Stimulated activated effector memory CD8-positive, alpha-beta T cell treated with anti-CD3 and anti-CD28 coated beads, Interleukin-12 subunit alpha, Interleukin-12 subunit beta, amount 100 ng/mL, for 72 hours (primary cell): ENCODE measurements at regions not wholly inside any gene's neighbourhood (a gene's known extent, or its start where the extent isn't known, plus 50 kb on each side); places are given as distances from the start of the nearest gene placed in this dataset.
"Not testable (repeated sequence)": the region's sequence is repeated elsewhere in the genome, so short reads cannot be mapped to it uniquely, and the experiment has no call there.

Experiments used
- ATAC-seq: fragments of 150-1000 bp; cut with Tn5 transposase; 2 replicates; pipeline ENCODE4 v1.10.0; 2021
- DNase-seq, 2 donors: peaks; one replicate each; pipeline ENCODE4 v3.0.0; 2021 to 2022; ENCODE audit warnings: low spot score in 2 of 2
- H3K27ac Mint-ChIP-seq: one replicate; pipeline ENCODE4 v1.8.0; 2022; ENCODE audit warnings: mild to moderate bottlenecking, mixed read lengths
- H3K36me3 Mint-ChIP-seq: one replicate; pipeline ENCODE4 v1.8.0; 2022; ENCODE audit warnings: mild to moderate bottlenecking, mixed read lengths
- H3K4me1 Mint-ChIP-seq: one replicate; pipeline ENCODE4 v1.8.0; 2022; ENCODE audit warnings: mixed read lengths
- H3K4me3 Mint-ChIP-seq: one replicate; pipeline ENCODE4 v1.8.0; 2022; ENCODE audit warnings: mild to moderate bottlenecking, mixed read lengths
- H3K9me3 Mint-ChIP-seq: one replicate; pipeline ENCODE4 v1.8.0; 2022; ENCODE audit warnings: mixed read lengths

DNA sequence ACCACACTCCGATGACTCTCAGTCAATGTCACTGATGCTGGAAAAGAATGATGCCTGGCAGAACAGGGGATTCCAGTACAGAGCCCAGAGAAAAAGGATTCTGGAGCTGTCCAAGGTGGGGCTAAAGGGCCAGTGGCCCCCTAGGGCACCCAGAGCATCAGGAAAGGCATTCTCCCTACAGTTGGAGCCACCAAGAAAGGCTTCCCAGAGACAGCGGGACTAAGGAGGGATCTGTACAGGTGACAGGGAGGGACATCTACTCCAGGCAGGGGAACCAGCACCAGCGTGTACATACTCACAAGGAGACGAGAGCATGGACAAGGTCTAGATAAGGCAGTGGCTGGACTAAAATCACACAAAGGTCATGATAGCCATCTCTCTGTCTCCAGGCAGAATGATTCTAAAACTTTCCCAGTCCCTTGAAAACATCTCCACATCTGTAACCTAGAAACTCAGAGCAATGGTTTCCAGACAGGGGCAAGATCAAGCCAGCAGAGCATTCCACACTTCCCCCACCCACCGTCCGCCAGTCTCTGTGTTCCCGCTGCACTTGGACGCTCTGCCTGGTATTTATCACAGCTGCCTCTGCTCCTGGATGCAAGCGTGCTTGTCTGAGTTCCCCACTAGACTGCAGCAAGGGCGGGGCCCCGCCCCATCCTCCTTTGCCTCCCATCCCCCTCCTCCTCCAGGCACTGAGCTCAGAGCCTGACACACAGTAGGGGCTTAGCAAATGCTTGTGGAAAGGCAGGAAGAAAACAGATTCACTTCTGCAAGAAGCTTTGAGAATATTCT is 111.6 kb upstream of the ZC3H12A start:
- no peak for DNase-seq
- ATAC-seq = no peak
- no peaks in the 10 kb centered on the region for H3K9me3 Mint-ChIP-seq
- no peaks in the 10 kb centered on the region for H3K36me3 Mint-ChIP-seq
- H3K4me3 Mint-ChIP-seq = no peak overlapping the region
- H3K4me1 Mint-ChIP-seq = no peaks in the 10 kb centered on the region
- no peak overlapping the region for H3K27ac Mint-ChIP-seq

DNA sequence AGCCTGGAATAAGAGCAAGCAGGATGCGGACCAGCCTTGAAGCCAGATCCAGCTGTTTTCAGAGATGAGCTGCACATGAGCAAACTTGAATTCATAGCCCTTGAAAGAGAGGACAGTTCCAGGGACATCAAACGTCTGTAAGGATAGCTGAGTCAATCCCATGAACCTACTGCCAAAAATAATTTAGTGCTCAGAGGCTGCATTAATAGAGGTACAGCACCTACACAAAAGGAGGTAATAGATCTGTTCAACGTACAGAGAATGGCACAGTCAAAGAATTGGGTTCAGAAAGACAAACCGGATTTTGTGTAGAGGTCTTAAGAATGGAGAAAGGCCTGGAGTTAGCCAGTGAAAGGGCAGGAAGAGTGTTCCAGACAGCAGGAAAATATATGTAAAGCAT is 110.8 kb upstream of the ZC3H12A start:
- Mint-ChIP-seq H3K27ac (no peak overlapping the region), H3K4me1 (no peaks in the 10 kb centered on the region), H3K4me3 (no peak overlapping the region), H3K36me3 (no peaks in the 10 kb centered on the region), H3K9me3 (no peaks in the 10 kb centered on the region)
- DNase-seq (no peak), ATAC-seq (no peak)

DNA sequence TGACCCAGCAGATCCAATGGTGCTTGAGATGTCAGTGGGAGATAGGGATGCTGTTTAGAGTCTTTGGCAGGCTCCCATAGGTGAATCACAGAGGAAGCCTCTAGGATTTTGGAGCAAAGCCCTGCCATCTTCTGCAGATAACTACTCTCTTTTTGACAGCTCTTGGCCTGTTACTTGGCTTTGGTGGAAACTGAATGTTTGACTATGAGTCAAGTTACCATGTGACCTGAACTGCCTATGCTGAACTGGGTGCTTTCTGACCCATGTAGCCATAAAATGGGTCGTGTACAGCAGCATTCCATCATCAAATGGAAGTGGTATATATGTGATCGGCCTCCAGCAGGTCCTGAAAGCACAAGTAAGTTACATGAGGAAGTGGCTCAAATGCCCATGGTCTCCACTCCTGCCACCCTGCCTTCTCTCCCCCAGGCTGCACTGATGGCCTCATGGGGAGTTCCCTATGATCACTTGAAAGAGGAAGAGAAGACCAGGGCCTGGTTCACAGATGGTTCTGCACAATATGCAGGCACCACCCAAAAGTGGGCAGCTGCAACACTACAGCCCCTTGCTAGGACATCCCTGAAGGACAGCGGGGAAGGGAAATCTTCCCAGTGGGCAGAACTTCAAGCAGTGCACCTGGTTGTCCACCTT is 105.6 kb upstream of the ZC3H12A start:
- not testable (repeated sequence) for H3K27ac Mint-ChIP-seq, H3K4me3 Mint-ChIP-seq, ATAC-seq, H3K36me3 Mint-ChIP-seq, H3K4me1 Mint-ChIP-seq, H3K9me3 Mint-ChIP-seq, DNase-seq

DNA sequence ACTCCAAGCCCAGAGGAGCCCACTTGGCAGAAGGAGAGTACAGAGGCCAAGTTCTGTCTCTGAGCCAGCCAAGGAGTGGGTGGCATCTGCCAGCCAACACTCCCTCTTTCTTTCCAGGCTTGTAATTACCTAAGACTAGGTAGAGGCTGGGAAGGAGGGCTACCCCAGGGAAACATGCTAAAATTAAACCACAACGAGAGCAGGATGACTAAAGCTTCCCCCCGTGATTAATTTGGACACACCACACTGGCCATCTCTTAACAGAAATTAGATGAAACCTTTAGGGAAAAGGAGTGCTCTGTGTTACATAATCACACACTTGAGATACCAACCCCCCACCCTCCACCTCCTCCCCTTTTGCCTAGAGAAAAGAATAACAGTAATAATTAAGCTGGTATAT is 102.1 kb upstream of the ZC3H12A start:
- ATAC-seq (no peak), DNase-seq (no peak)
- H3K9me3 Mint-ChIP-seq = no peaks in the 10 kb centered on the region
- no peaks in the 10 kb centered on the region for H3K4me1 Mint-ChIP-seq
- H3K27ac Mint-ChIP-seq = no peak overlapping the region
- H3K36me3 Mint-ChIP-seq = no peaks in the 10 kb centered on the region
- no peak overlapping the region for H3K4me3 Mint-ChIP-seq

DNA sequence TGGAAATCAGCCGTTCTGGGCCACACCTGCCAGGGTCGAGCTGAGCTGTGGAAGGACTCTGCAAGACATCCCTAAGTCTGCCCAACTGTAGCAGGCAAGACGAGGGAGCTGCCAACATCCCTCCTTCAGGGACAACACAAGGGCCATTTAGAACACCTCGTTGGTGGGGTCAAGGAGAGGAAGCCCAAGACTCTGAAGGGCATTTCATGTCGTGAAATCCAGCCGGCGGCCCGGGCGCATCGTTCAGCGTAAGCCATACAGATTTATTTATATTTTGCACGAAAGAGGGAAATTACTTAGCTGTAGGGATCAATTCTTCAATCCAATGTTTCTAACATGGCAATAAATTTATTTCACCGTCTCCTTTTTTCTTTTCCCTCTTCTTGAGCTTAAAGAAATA is 101.7 kb upstream of the ZC3H12A start:
- Mint-ChIP-seq H3K27ac (no peak overlapping the region), H3K4me1 (no peaks in the 10 kb centered on the region), H3K4me3 (no peak overlapping the region), H3K9me3 (no peaks in the 10 kb centered on the region), H3K36me3 (no peaks in the 10 kb centered on the region)
- no peak for ATAC-seq
- no peak for DNase-seq

DNA sequence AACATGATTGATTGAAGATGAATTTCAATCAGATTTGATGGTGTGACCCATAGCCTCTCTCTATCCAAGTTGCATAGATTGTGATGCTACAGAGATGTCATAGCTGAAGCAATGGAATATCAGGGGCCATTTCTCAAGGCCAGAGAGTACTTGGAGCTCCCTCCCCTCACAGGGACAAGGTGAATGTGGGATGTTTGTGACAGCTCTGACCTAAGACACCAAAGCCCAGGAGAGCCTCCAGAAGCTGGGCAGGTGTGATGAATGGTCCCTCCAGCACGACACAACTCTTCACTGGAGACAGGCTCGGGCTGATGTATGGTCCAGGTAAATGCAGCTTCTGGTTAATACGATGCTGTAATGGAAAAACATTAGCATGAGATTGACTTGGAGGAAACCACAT is 101.0 kb upstream of the ZC3H12A start:
- H3K9me3 Mint-ChIP-seq = peaks cover 3% of the 10 kb centered on the region
- DNase-seq = no peak
- H3K36me3 Mint-ChIP-seq = no peaks in the 10 kb centered on the region
- no peaks in the 10 kb centered on the region for H3K4me1 Mint-ChIP-seq
- ATAC-seq = no peak
- no peak overlapping the region for H3K27ac Mint-ChIP-seq
- H3K4me3 Mint-ChIP-seq = no peak overlapping the region

- not testable (repeated sequence) for H3K9me3 Mint-ChIP-seq
Observed at GRCh38 chr1:37380546-37380945, 93.8 kb upstream of the ZC3H12A start.

DNA sequence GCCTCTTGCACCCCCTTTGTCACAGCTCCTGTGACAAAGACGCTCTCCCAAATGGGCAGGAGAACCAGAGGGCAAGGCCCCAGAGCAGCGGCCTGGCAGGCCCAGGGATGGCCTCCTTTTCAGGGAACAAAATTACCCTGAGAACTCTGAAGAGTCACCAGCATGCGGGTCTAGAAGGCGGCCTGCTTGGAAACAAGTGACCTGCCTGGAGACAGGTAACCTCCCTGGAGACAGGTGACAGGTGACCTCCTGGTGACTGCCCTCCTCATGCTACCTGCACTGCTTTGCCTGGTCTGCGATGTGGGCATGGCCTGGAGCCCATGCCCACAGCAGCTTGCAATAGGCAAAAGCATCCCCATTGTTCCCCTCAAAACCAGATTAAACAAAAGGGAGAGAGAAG is 86.5 kb upstream of the ZC3H12A start:
- no peaks in the 10 kb centered on the region for H3K4me1 Mint-ChIP-seq
- H3K27ac Mint-ChIP-seq = no peak overlapping the region
- DNase-seq (no peak), ATAC-seq (no peak)
- no peaks in the 10 kb centered on the region for H3K36me3 Mint-ChIP-seq
- H3K9me3 Mint-ChIP-seq = no peaks in the 10 kb centered on the region
- no peak overlapping the region for H3K4me3 Mint-ChIP-seq

More at GRCh38 chr1:37380546-37380945, 93.8 kb upstream of the ZC3H12A start:
- not testable (repeated sequence) for H3K4me1 Mint-ChIP-seq, ATAC-seq, H3K36me3 Mint-ChIP-seq, DNase-seq, H3K27ac Mint-ChIP-seq, H3K4me3 Mint-ChIP-seq

DNA sequence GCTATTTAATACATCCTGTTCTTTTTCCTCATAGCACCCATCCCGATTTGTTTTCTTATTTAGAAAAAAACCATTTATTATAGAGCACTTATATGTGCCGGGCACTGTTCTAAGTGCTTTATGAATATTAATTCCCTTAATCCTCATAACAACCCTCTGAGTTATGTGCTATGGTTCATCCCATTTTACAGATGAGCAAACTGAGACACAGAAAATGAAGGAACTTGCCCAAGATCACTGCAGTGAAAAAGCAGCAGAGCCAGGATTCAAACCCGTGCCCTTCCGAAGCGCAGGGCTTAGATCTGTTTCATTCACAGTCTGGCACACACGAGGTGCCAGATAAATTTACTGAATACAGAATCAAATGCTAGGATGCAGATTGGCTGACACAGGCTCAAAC is 85.1 kb upstream of the ZC3H12A start:
- Mint-ChIP-seq H3K4me3 (no peak overlapping the region), H3K9me3 (no peaks in the 10 kb centered on the region), H3K4me1 (no peaks in the 10 kb centered on the region), H3K36me3 (no peaks in the 10 kb centered on the region), H3K27ac (no peak overlapping the region)
- ATAC-seq = no peak
- DNase-seq = no peak

DNA sequence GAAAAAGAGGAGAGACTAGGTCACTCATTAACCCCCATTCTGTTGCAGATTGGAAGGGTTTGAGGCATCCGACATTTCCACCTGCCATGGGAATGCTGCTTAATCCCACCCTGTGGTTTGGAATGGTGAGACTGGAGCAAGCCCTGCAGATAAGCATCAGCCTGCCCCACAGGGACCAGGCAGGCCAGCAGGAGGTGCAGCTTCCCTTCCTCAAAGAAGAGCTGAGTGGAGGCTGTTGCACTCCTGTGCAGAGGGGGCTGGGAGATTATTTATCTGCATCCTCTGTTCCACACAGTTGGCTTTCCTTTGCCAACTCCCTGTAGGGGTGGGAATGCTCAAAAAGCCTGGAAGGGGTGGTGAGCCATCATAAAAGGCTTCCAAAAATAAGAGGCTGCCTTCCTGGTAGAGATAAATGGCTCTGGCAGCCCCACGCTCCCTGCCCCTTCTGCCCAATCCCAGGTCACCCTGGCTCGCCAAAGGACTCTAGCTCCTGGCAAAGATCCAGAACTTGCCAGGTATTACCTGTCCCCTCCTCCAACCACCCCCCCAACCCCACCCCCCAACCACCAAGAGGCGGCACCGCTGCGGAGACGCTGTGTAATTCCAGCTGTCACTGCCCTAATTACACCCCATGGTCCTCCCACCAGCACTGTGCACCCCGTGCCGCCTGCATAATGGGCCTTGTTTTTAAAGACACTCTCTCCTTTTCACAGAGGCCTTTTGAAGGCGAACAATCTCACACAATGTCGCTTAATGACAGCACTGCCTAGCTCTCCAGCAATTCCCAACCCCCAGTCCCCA is 83.0 kb upstream of the ZC3H12A start:
- no peaks in the 10 kb centered on the region for H3K9me3 Mint-ChIP-seq
- H3K36me3 Mint-ChIP-seq = no peaks in the 10 kb centered on the region
- no peak for ATAC-seq
- no peaks in the 10 kb centered on the region for H3K4me1 Mint-ChIP-seq
- H3K27ac Mint-ChIP-seq = no peak overlapping the region
- no peak for DNase-seq
- H3K4me3 Mint-ChIP-seq = no peak overlapping the region

- Mint-ChIP-seq H3K4me3 (no peak overlapping the region), H3K9me3 (no peaks in the 10 kb centered on the region), H3K4me1 (no peaks in the 10 kb centered on the region), H3K36me3 (no peaks in the 10 kb centered on the region), H3K27ac (no peak overlapping the region)
- DNase-seq (no peak), ATAC-seq (no peak)
Observed at GRCh38 chr1:37392051-37392450, 82.3 kb upstream of the ZC3H12A start.

DNA sequence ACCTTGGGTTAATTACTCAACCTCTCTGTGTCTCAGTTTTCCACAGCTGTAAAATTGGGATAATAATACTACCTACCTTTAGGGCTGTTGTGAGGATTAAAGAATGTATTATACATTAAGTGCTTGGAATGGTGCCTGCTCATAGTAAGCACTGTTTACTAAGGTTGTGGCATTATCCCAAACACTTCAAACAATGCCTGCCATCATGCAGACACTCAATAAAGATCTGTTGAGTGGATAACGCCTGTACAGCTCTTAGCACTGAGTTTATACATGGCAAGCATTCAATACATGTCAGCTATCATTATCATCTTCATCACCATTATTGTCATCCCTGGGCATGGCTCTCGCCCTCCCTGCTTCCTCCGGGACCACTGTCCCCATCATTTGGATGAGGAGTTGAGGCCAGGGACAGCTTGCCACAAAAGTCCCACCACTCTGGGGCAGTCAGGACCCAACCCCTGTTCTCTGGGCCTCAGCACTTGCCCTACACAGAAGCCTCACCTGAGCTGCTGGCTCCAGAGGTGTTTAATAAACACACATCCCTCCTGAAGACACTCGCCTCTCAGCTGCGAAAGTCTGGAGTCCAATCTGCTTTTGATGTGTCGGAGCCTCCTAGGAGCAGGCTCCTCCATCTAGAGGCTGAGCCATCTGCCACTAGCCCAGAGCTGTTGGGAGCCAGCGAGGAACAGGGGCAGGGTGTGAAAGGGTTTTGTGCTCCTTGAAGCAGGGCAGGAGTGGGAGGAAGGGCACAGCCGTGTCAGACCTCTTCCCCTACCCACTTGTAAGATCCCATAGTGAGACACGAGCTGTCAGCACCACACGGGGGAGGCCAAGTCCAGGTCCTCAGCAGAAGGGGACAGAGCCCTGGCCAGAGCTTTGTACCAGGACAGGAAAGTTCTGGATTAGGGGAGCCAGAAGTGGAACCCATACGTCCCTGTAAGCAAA is 80.9 kb upstream of the ZC3H12A start:
- ATAC-seq (no peak), DNase-seq (no peak)
- no peak overlapping the region for H3K27ac Mint-ChIP-seq
- no peak overlapping the region for H3K4me3 Mint-ChIP-seq
- no peaks in the 10 kb centered on the region for H3K4me1 Mint-ChIP-seq
- H3K36me3 Mint-ChIP-seq = no peaks in the 10 kb centered on the region
- no peaks in the 10 kb centered on the region for H3K9me3 Mint-ChIP-seq

- H3K9me3 Mint-ChIP-seq = no peaks in the 10 kb centered on the region
- H3K27ac Mint-ChIP-seq = no peak overlapping the region
- H3K4me1 Mint-ChIP-seq = no peaks in the 10 kb centered on the region
- DNase-seq (no peak), ATAC-seq (no peak)
- H3K4me3 Mint-ChIP-seq = no peak overlapping the region
- H3K36me3 Mint-ChIP-seq = no peaks in the 10 kb centered on the region
Observed at GRCh38 chr1:37394574-37395464, 79.6 kb upstream of the ZC3H12A start.

DNA sequence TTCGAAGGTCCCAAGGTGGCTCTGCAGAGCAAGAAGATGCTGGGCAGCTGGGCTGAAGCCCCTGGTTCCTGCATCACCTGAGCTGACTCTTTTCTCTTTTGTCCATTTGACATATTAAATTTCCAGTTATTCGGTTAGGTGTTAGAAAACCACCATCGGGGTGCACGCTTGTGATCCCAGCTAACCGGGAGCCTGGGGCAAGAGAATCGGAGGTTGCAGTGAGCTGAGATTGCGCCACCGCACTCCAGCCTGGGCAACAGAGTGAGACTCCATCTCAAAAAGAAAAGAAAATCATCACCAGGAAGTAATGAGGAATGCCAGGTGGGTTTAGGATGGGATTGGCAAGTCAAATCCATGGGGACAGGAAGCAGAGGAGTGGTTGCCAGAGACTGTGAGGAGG is 76.3 kb upstream of the ZC3H12A start:
- Mint-ChIP-seq H3K36me3 (no peaks in the 10 kb centered on the region), H3K27ac (no peak overlapping the region), H3K4me3 (no peak overlapping the region), H3K9me3 (no peaks in the 10 kb centered on the region), H3K4me1 (no peaks in the 10 kb centered on the region)
- ATAC-seq (no peak), DNase-seq (no peak)
